ENCODE measurements at regions not wholly inside any gene's neighbourhood (a gene's known extent, or its start where the extent isn't known, plus 50 kb on each side); places are given as distances from the start of the nearest gene placed in this dataset.
"Not testable (repeated sequence)": the region's sequence is repeated elsewhere in the genome, so short reads cannot be mapped to it uniquely, and the experiment has no call there.

DNA sequence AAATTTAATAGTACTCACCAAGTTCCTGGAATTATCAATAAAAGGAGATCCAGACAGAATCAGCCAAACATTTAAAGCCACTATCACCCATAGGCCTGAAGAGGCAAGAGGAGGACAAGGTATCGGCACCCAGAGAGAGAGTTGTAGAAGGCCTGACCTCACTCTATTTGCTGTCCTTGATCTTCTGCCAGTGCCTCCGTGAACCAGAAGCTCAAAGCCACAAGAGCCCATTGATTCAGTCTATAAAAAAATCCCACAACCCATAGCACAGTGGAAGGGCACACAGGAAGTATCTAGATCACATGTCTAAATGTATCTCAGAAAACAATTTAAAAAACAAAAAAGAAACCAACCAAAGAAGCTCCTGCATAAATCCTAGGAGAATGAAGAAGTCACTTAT is 68.6 kb upstream of the FAM174B start:
- no peak for DNase-seq (ENCODE audit: extremely low spot score, unreplicated experiment)
- H3K36me3 Mint-ChIP-seq (ENCODE audit: unreplicated experiment), result peaks cover 2% of the 10 kb centered on the region
- TF ChIP-seq, protein P1, sequence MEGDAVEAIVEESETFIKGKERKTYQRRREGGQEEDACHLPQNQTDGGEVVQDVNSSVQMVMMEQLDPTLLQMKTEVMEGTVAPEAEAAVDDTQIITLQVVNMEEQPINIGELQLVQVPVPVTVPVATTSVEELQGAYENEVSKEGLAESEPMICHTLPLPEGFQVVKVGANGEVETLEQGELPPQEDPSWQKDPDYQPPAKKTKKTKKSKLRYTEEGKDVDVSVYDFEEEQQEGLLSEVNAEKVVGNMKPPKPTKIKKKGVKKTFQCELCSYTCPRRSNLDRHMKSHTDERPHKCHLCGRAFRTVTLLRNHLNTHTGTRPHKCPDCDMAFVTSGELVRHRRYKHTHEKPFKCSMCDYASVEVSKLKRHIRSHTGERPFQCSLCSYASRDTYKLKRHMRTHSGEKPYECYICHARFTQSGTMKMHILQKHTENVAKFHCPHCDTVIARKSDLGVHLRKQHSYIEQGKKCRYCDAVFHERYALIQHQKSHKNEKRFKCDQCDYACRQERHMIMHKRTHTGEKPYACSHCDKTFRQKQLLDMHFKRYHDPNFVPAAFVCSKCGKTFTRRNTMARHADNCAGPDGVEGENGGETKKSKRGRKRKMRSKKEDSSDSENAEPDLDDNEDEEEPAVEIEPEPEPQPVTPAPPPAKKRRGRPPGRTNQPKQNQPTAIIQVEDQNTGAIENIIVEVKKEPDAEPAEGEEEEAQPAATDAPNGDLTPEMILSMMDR (IDR thresholded peaks at IDR 0.05), result no peak
- no peaks in the 10 kb centered on the region for H3K4me1 Mint-ChIP-seq (ENCODE audit: unreplicated experiment)
- H3K4me3 Mint-ChIP-seq (ENCODE audit: unreplicated experiment), result no peak overlapping the region
- peaks cover 12% of the 10 kb centered on the region for H3K27me3 Mint-ChIP-seq (ENCODE audit: unreplicated experiment)
- no peak overlapping the region for H3K27ac Mint-ChIP-seq (ENCODE audit: unreplicated experiment)
- H3K9me3 Mint-ChIP-seq (ENCODE audit: unreplicated experiment), result peaks cover 11% of the 10 kb centered on the region

DNA sequence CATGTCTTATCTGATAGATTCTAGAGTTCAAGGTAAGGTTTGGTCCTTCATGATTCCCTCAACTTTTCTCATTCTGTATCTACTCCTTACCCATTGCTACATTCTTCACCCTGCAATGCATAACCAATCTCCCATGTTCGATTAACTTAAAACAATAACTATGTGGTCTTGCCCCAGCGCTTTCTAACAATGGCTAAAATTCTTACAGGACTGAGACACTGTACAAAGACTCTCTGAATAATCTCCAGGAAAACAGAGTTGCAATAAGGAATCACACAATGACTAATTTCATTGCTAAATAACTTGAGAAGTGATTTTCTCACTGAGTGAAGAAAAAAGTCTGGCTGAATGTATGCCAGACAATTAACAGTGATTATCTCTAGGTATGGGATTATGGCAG is 69.6 kb upstream of the FAM174B start:
- DNase-seq (ENCODE audit: extremely low spot score, unreplicated experiment), result no peak
- Mint-ChIP-seq H3K4me3 (ENCODE audit: unreplicated experiment) (no peak overlapping the region), H3K4me1 (ENCODE audit: unreplicated experiment) (no peaks in the 10 kb centered on the region), H3K9me3 (ENCODE audit: unreplicated experiment) (peaks cover 11% of the 10 kb centered on the region), H3K36me3 (ENCODE audit: unreplicated experiment) (peaks cover 2% of the 10 kb centered on the region), H3K27ac (ENCODE audit: unreplicated experiment) (no peak overlapping the region), H3K27me3 (ENCODE audit: unreplicated experiment) (peaks cover 9% of the 10 kb centered on the region)
- TF ChIP-seq, protein P1 (IDR thresholded peaks at IDR 0.05), result no peak

DNA sequence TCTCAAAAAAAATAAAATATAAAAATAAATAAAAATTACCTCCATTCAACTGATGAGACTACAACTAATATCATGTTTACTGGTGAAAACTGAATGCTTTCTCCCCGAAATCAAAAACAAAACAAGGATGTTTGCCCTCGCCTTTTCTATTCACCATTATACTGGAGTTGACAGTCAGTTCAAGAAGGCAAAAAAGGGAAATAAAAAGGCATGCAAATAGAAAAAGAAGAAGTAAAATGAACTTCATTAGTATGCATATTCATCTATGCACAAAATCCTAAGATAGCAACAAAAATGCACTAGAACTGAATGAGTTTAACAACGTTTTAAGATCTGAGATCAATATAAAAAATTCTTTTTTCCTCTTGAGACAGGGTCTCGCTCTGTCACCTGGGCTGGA is 72.7 kb upstream of the FAM174B start:
- H3K27ac Mint-ChIP-seq (ENCODE audit: unreplicated experiment), result no peak overlapping the region
- H3K27me3 Mint-ChIP-seq (ENCODE audit: unreplicated experiment), result peaks cover 7% of the 10 kb centered on the region
- no peak for DNase-seq (ENCODE audit: extremely low spot score, unreplicated experiment)
- H3K9me3 Mint-ChIP-seq (ENCODE audit: unreplicated experiment), result peaks cover 2% of the 10 kb centered on the region
- TF ChIP-seq, protein P1 (IDR thresholded peaks at IDR 0.05), result no peak
- no peak overlapping the region for H3K4me3 Mint-ChIP-seq (ENCODE audit: unreplicated experiment)
- H3K36me3 Mint-ChIP-seq (ENCODE audit: unreplicated experiment), result no peaks in the 10 kb centered on the region
- H3K4me1 Mint-ChIP-seq (ENCODE audit: unreplicated experiment), result no peaks in the 10 kb centered on the region

DNA sequence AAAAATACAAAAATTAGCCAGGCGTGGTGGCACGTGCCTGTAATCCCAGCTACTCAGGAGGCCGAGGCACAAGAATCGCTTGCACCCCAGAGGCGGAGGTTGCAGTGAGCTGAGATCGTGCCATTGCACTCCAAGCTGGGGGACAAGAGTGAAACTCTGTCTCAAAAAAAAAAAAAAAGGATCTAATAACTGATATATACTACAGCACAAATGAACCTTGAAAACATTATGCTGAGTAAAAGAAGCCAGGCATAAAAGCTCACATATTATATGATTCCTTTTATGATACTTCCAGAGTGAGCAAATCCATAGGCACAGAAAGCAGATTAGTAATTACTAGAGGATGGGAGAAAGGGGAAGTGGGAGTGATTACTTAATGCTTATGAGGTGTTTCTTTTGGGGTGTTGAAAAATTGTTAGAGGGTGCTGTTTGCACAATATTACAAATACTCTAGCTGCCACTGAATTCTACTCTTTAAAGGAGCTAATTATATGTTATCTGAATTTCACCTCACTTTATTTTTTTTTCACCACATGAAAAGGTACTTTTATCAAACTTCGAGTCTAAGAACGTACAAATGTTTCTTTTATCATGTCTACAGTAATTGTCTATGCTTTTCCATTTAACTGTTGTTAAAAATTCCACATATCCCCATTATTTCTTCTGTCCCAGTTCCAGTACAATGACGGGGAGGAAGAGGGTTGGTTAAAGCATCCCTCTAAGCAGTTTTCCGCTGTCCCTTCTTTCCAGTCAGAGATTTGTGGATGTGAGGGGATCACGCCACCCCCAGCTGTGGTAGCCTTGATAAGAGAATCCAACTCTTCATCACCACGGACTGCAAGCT is 77.7 kb upstream of the FAM174B start:
- H3K9me3 Mint-ChIP-seq (ENCODE audit: unreplicated experiment), result no peaks in the 10 kb centered on the region
- peaks cover 3% of the 10 kb centered on the region for H3K4me1 Mint-ChIP-seq (ENCODE audit: unreplicated experiment)
- H3K36me3 Mint-ChIP-seq (ENCODE audit: unreplicated experiment), result no peaks in the 10 kb centered on the region
- peak overlapping the region; percentile 78 for H3K4me3 Mint-ChIP-seq (ENCODE audit: unreplicated experiment)
- no peak overlapping the region for H3K27ac Mint-ChIP-seq (ENCODE audit: unreplicated experiment)
- H3K27me3 Mint-ChIP-seq (ENCODE audit: unreplicated experiment), result peaks cover 2% of the 10 kb centered on the region
- no peak for DNase-seq (ENCODE audit: extremely low spot score, unreplicated experiment)
- TF ChIP-seq, protein P1 (IDR thresholded peaks at IDR 0.05), result no peak

DNA sequence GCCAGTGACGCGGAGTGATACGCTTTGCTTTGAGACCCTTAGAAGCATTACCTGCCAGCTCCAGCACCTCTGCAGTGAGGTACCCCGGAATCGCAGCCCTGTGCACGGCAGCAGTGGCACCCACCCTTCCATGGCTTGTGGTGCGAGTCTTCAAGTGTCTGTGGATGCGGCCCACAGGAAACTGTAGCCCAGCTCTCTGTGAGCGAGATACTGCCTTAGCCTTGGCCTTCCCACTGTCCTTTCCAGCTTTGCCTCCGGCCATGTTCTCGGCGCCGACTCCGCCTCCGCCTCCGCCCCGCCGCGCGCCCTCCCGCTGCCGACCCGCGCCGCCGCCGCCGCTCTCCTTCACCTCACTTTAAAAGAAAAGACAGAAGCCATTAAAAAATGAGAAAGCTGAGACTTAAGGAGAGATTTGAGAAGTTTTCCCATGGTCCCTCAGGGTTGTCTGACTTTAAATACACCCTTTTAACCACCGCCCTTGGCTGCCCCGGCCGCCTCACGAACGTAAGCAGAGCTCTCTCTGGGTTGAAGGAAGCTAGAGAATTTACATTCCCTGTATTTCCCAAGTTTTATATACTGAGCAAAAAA is 78.5 kb upstream of the FAM174B start:
- H3K36me3 Mint-ChIP-seq (ENCODE audit: unreplicated experiment), result no peaks in the 10 kb centered on the region
- peak overlapping the region; percentile 78 for H3K4me3 Mint-ChIP-seq (ENCODE audit: unreplicated experiment)
- no peaks in the 10 kb centered on the region for H3K9me3 Mint-ChIP-seq (ENCODE audit: unreplicated experiment)
- TF ChIP-seq, protein P1 (IDR thresholded peaks at IDR 0.05), result no peak
- no peak for DNase-seq (ENCODE audit: extremely low spot score, unreplicated experiment)
- peaks cover 3% of the 10 kb centered on the region for H3K4me1 Mint-ChIP-seq (ENCODE audit: unreplicated experiment)
- H3K27ac Mint-ChIP-seq (ENCODE audit: unreplicated experiment), result peak overlapping the region; percentile 55
- H3K27me3 Mint-ChIP-seq (ENCODE audit: unreplicated experiment), result peaks cover 2% of the 10 kb centered on the region

DNA sequence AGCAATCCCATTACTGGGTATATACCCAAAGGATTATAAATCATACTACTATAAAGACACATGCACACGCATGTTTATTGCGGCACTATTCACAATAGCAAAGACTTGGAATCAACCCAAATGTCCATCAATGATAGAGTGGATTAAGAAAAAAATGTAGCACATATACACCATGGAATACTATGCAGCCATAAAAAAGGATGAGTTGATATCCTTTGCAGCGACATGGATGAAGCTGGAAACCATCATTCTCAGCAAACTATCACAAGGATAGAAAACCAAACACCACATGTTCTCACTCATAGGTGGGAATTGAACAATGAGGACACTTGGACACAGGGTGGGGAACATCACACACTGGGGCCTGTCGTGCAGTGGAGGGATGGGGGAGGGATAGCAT is 83.7 kb upstream of the FAM174B start:
- H3K27me3 Mint-ChIP-seq (ENCODE audit: unreplicated experiment); H3K4me1 Mint-ChIP-seq (ENCODE audit: unreplicated experiment); H3K4me3 Mint-ChIP-seq (ENCODE audit: unreplicated experiment); DNase-seq (ENCODE audit: extremely low spot score, unreplicated experiment); H3K36me3 Mint-ChIP-seq (ENCODE audit: unreplicated experiment); H3K27ac Mint-ChIP-seq (ENCODE audit: unreplicated experiment); H3K9me3 Mint-ChIP-seq (ENCODE audit: unreplicated experiment): not testable (repeated sequence)
